ENCODE measurements at regions not wholly inside any gene's neighbourhood (a gene's known extent, or its start where the extent isn't known, plus 50 kb on each side); places are given as distances from the start of the nearest gene placed in this dataset.

DNA sequence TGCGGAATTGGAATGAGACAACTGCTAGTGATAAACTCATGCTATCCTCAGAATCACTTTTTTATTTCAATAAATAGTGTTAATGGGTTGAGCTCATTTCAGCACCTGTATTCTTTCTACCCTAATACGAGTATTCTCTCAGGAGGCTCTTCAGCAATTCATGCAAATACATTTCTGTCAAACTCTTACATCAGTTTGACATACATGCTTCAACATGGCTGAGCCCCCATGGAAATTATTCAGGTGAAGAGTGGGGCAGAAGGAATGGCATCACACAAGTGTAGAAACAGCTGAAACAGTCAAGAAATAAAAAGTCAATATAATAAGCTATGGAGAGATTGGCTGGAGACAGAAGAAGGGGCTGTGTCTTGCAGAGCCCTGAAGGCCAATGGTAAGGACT lies 77.8 kb upstream of the SNX19 start:
- no peaks in the 10 kb centered on the region for H3K27me3 ChIP-seq (ENCODE audit: insufficient read depth, poor library complexity, severe bottlenecking)
- TF ChIP-seq GABPA (IDR thresholded peaks at IDR 0.05; ENCODE audit: low read depth), result no peak
- TF ChIP-seq REST (IDR thresholded peaks at IDR 0.05; ENCODE audit: insufficient replicate concordance, low read depth), result no peak
- TF ChIP-seq POLR2AphosphoS5 (IDR thresholded peaks at IDR 0.05; ENCODE audit: low read depth), result no peak
- no peak for TF ChIP-seq SPI1 (IDR thresholded peaks at IDR 0.05; ENCODE audit: borderline replicate concordance, low read depth)
- TF ChIP-seq, protein P1, sequence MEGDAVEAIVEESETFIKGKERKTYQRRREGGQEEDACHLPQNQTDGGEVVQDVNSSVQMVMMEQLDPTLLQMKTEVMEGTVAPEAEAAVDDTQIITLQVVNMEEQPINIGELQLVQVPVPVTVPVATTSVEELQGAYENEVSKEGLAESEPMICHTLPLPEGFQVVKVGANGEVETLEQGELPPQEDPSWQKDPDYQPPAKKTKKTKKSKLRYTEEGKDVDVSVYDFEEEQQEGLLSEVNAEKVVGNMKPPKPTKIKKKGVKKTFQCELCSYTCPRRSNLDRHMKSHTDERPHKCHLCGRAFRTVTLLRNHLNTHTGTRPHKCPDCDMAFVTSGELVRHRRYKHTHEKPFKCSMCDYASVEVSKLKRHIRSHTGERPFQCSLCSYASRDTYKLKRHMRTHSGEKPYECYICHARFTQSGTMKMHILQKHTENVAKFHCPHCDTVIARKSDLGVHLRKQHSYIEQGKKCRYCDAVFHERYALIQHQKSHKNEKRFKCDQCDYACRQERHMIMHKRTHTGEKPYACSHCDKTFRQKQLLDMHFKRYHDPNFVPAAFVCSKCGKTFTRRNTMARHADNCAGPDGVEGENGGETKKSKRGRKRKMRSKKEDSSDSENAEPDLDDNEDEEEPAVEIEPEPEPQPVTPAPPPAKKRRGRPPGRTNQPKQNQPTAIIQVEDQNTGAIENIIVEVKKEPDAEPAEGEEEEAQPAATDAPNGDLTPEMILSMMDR (IDR thresholded peaks at IDR 0.05; ENCODE audit: insufficient read depth, low read length), result no peak
- DNase-seq (ENCODE audit: low read depth in 1 of 2, low spot score in 1 of 2), result no peak
- H3K27ac ChIP-seq (replicated peaks), result no peak overlapping the region
- no peak overlapping the region for H3K4me3 ChIP-seq (replicated peaks; ENCODE audit: insufficient read depth, low read length)

DNA sequence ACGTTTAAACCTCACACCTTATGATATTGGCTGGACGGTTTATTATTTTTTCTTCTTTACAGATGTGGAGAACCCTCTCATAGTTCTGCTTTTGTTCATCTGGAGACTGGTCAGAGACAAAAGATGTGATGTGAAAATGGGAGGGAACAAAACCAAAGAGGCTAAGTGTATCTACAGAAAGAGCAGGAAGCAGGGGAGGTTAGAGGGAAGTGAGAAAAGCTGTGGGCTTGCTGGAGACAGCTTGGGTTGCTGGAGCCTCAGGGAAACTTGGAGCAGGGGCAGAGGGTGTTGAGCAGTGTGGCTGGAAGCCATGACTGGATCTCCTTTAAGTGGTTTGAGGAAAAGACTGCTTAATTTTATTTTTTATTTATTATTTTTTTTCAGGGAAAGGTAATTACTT lies 79.0 kb upstream of the SNX19 start:
- no peak for TF ChIP-seq SPI1 (IDR thresholded peaks at IDR 0.05; ENCODE audit: borderline replicate concordance, low read depth)
- no peak for TF ChIP-seq POLR2AphosphoS5 (IDR thresholded peaks at IDR 0.05; ENCODE audit: low read depth)
- TF ChIP-seq REST (IDR thresholded peaks at IDR 0.05; ENCODE audit: insufficient replicate concordance, low read depth), result no peak
- no peak for TF ChIP-seq GABPA (IDR thresholded peaks at IDR 0.05; ENCODE audit: low read depth)
- TF ChIP-seq, protein P1 (IDR thresholded peaks at IDR 0.05; ENCODE audit: insufficient read depth, low read length), result no peak
- Histone ChIP-seq H3K4me3 (replicated peaks; ENCODE audit: insufficient read depth, low read length) (no peak overlapping the region), H3K27ac (replicated peaks) (no peak overlapping the region), H3K27me3 (ENCODE audit: insufficient read depth, poor library complexity, severe bottlenecking) (no peaks in the 10 kb centered on the region)
- no peak for DNase-seq (ENCODE audit: low read depth in 1 of 2, low spot score in 1 of 2)

- DNase-seq (ENCODE audit: low read depth in 1 of 2, low spot score in 1 of 2), result no peak
- Histone ChIP-seq H3K27me3 (ENCODE audit: insufficient read depth, poor library complexity, severe bottlenecking) (no peaks in the 10 kb centered on the region), H3K27ac (replicated peaks) (no peak overlapping the region), H3K4me3 (replicated peaks; ENCODE audit: insufficient read depth, low read length) (no peak overlapping the region)
- TF ChIP-seq SPI1 (IDR thresholded peaks at IDR 0.05; ENCODE audit: borderline replicate concordance, low read depth) (no peak), POLR2AphosphoS5 (IDR thresholded peaks at IDR 0.05; ENCODE audit: low read depth) (no peak), GABPA (IDR thresholded peaks at IDR 0.05; ENCODE audit: low read depth) (no peak), REST (IDR thresholded peaks at IDR 0.05; ENCODE audit: insufficient replicate concordance, low read depth) (no peak)
- TF ChIP-seq, protein P1 (IDR thresholded peaks at IDR 0.05; ENCODE audit: insufficient read depth, low read length), result no peak
These were observed 81.0 kb upstream of the SNX19 start for GRCh38 chr11:130997278-130997677.

Data from HL-60 (cell line).